Kidney tubule cell (primary cell): ENCODE measurements at regions not wholly inside any gene's neighbourhood (a gene's known extent, or its start where the extent isn't known, plus 50 kb on each side); places are given as distances from the start of the nearest gene placed in this dataset.
A peak's percentile ranks its signal among the peaks of the same experiment; 100 is the strongest.
"Not testable (repeated sequence)": the region's sequence is repeated elsewhere in the genome, so short reads cannot be mapped to it uniquely, and the experiment has no call there.

Source experiments
- DNase-seq: peaks from one replicate; pipeline ENCODE4 v3.0.0-alpha.2; 2018; ENCODE audit warnings: low spot score

- no peak for DNase-seq
Observed at GRCh38 chr4:1561286-1561990, 122.7 kb downstream of the FAM53A start.

GRCh38 chr4:1559896-1560650, 124.0 kb downstream of the FAM53A start:
- no peak for DNase-seq

- DNase-seq, result no peak
Observed at GRCh38 chr4:1558205-1558604, 125.9 kb downstream of the FAM53A start.

GRCh38 chr4:1557221-1557597, 126.9 kb downstream of the FAM53A start:
- DNase-seq, result no peak

- DNase-seq, result peak; percentile 17
Observed at GRCh38 chr4:1556541-1557220, 127.4 kb downstream of the FAM53A start.

GRCh38 chr4:1554876-1555265, 129.2 kb downstream of the FAM53A start:
- no peak for DNase-seq

DNA sequence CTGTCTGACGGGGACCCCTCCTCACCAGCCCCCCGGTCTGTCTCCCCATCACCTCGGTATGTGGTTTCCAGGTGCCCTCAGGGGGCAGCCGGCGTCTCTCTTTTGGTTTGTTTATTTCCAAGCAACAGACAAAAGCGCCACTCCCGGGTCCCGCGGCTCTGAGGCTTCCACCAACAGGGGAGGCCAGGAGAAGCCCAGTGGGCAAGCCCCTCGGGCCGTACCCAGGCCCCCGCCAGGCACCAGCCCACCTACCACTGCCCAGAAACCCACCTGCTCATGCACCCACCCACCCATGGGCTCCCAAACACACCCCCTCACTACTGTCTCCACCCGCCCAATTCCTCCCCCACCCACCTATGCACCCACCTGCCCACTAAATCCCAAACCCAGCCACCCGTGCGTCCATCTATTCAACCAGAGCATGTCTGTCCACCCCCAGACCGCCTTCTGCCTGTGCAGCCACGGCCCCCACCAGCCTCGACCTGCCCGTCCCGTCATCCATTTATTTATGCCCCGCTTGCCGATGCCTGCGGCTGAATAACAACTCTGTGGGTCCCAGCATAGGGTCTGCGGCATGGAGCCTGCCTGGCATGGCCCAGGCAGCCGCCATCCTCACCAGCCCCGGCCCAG, 129.8 kb downstream of the FAM53A start:
- no peak for DNase-seq

DNA sequence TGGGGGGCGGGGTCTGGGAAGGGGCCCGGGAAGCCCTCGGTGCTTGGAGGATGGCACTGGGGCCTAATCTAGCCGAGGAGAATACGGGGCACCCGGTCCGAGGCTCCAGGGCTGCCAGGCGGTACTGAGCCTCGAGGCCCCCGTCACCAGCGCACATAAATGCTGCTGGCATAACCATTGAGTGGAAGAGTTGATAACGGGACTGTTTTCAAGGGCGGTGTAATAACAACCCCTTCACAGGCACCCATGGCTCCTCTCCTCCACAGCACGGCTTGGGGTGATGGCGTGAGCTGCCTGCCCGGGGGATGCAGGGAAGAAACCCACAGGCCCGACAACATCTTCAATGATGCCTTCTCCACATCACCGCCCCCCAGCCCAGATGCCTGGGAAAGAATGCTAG, 130.7 kb downstream of the FAM53A start:
- no peak for DNase-seq

- no peak for DNase-seq
Observed at GRCh38 chr4:1552451-1552850, 131.7 kb downstream of the FAM53A start.

DNA sequence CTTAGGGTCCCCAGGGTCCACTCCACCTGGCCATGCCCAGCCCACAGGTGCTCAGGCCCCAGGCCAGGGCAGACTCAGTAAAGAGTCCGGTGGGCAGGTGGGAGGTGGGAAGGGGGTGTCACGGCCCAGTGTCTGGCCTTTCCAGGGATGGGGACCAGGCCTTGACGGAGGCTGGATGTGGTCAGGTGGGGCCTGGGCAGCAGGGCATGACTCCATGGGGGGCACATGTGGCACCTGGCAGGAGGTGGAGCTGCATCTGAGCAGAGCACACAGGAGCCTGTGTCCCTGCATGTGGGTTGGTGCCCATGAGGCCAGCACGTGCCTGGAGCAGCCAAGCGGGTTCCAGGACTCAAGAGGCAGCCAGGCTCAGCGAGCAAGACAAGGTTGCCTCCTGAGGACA, 132.9 kb downstream of the FAM53A start:
- DNase-seq, result no peak

- no peak for DNase-seq
Observed at GRCh38 chr4:1550122-1551070, 133.7 kb downstream of the FAM53A start.

DNA sequence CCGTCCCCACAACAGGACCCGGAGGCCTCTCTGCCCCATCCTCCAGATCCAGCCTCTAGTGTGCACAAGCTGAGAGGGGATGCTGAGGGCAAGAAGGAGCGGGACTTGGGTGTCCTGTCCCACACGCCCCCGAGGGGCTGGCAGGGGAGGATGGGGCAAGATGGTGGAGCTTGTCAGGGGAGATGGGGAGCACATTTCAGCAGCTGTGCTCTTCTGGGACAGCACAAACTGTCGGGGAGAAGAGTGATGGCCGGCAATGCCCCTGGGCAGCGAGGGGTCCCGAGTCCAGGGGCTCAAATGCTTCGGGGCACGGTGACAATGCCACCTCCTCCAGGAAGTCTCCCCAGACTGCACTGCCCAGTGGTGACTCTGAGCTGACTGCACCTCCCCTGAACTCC, 134.5 kb downstream of the FAM53A start:
- no peak for DNase-seq

- peak; percentile 41 for DNase-seq
Observed at GRCh38 chr4:1548827-1549637, 135.1 kb downstream of the FAM53A start.

DNA sequence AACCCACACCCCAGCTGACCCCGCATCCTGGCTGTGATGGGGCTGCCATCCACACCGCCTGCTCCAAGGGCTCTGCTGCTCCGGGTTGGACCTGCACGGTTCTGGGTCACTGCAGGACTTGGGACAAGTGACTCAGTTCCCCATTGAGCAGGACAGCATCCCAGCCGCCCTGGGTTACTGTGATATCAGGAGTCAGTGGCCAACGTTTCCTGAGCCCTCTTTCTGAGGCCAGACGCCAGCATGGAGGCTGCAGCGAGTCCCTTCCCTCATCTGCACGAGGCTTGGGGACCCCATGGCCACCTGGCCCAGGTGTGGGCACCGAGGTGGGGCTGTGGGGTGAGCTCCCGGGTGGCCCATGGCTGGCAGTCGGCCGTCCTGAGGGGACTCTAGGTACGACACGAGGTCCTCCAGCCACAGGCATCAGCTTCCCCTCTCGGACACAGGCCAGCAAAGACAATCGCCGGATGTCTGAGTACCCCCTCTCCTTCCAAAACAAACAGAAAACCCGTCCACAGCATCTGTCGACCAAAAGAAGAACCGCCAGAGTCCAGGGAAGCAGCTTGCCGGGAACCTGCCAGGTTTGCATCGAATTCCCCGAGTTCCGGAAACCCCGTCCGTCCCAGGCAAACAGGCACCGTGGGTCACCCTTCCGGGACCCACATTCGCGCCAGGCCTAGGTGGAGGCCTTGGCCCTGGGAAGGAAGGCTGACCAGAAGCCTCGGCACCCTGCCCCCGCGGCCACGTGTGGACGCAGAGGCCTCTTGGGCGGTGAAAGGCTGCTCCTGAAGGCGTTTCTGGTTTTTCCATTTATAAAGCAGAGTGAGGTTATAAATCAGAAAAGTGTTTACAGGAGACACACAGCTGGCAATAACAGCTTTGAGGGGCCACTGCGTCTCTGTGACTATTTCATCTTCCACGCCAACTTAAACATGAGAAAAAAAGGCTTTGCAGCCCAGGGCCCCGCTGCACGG, 136.0 kb downstream of the FAM53A start:
- DNase-seq, result peak; percentile 4

GRCh38 chr4:1547131-1547855, 136.8 kb downstream of the FAM53A start:
- no peak for DNase-seq

DNA sequence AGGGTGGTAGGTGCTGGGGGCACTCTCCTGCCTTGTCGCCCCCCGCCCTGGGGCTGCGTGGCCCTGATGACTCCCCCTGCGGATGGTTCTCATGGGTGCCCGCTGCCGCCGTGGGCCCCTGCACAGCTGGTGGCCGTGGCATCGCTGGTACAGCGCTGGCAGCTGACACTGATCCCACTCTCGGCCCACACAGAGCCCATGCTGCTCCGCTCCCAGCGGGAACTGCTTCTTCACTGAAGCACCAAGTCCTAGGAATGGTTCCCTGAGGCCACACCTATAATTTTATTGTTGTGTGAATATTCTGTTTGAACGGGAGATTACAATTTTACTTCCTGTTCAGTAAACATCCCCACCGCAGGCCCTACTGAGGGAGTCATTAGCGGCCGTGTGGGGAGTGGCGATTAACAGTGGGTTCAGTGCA, 138.6 kb upstream of the NKX1-1 start:
- DNase-seq, result no peak

DNA sequence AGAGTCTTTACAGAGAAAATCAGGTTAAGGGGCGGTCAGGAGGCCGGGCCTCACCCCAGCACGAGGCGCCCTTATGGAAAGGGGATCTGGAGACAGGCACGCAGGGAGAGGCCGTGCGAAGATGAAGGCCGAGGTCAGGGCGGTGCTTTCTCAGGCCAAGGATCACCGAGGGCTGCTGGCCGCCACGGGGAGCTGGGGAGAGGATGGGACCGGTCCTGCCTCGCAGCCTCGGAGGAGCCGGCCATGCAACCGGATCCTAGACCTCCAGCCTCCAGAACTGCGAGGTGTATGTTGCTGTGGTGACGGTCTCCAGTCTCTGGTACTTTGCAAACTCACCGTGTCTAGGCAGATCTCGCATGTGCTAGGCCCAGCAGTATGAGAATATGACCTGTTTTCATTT, 138.2 kb upstream of the NKX1-1 start:
- not testable (repeated sequence) for DNase-seq

- no peak for DNase-seq
Observed at GRCh38 chr4:1543976-1544375, 137.7 kb upstream of the NKX1-1 start.

- DNase-seq, result no peak
Observed at GRCh38 chr4:1543561-1543960, 137.3 kb upstream of the NKX1-1 start.
